CD4-positive, alpha-beta T cell (primary cell): ENCODE measurements at regions not wholly inside any gene's neighbourhood (a gene's known extent, or its start where the extent isn't known, plus 50 kb on each side); places are given as distances from the start of the nearest gene placed in this dataset.
"Not testable (repeated sequence)": the region's sequence is repeated elsewhere in the genome, so short reads cannot be mapped to it uniquely, and the experiment has no call there.

Experiments
- ATAC-seq: fragments of 200-7000 bp; cut with Tn5 transposase; one replicate; pipeline ENCODE4 v1.10.0; 2022; ENCODE audit warnings: mild to moderate bottlenecking; ENCODE audit not compliant: poor library complexity
- CTCF ChIA-PET: fragments of 350-600 bp; sonication (Branson Sonifier 250); formaldehyde crosslinking; loops from one replicate; lab custom pipeline; 2021; ENCODE audit warnings: antibody characterized with exemption, inconsistent platforms; lab: Charles Lee
- POLR2A ChIA-PET: fragments of 350-600 bp; sonication (Branson Sonifier 250); formaldehyde crosslinking; loops from one replicate; lab custom pipeline; 2021; ENCODE audit warnings: antibody characterized with exemption, inconsistent platforms; lab: Charles Lee
- DNase-seq, 14 experiments: peaks; one replicate each; pipeline ENCODE4 v3.0.0-alpha.2; 2013 to 2020; ENCODE audit warnings: mixed read lengths in 2 of 14
- H3K27ac ChIP-seq, 2 donors: one replicate each; pipeline versions ENCODE4 v1.5.1 to v1.7.0; 2013; ENCODE audit warnings: low read length in 2 of 2, low read depth in 1 of 2, mild to moderate bottlenecking in 1 of 2
- H3K27me3 ChIP-seq, 2 experiments: 1 replicate in 1 of 2; 2 replicates in 1 of 2; pipeline versions ENCODE4 v1.6.1 to v1.7.0; 2013; ENCODE audit warnings: low read length in 2 of 2, control low read depth in 1 of 2, mild to moderate bottlenecking in 1 of 2, moderate library complexity in 1 of 2; ENCODE audit not compliant: insufficient read depth in 2 of 2, control insufficient read depth in 1 of 2
- H3K36me3 ChIP-seq: one replicate; pipeline ENCODE4 v1.6.1; 2013; ENCODE audit warnings: low read length, control low read depth; ENCODE audit not compliant: insufficient read depth
- H3K4me1 ChIP-seq: one replicate; pipeline ENCODE4 v1.6.1; 2013; ENCODE audit warnings: low read length, control low read depth; ENCODE audit not compliant: insufficient read depth
- H3K4me3 ChIP-seq: one replicate; pipeline ENCODE4 v1.5.1; 2013; ENCODE audit warnings: mild to moderate bottlenecking, low read length, moderate library complexity
- H3K9me3 ChIP-seq, 2 experiments: 1 replicate in 1 of 2; 2 replicates in 1 of 2; pipeline versions ENCODE4 v1.6.1 to v1.7.0; 2013; ENCODE audit warnings: low read length in 2 of 2, mild to moderate bottlenecking in 2 of 2, control low read depth in 1 of 2, moderate library complexity in 1 of 2; ENCODE audit not compliant: control insufficient read depth in 1 of 2, insufficient read depth in 1 of 2
- H3K27ac Mint-ChIP-seq: one replicate; pipeline ENCODE4 v1.8.0; 2020; ENCODE audit warnings: mixed read lengths
- H3K27me3 Mint-ChIP-seq: one replicate; pipeline ENCODE4 v1.8.0; 2021; ENCODE audit warnings: mixed read lengths
- H3K36me3 Mint-ChIP-seq: one replicate; pipeline ENCODE4 v1.8.0; 2021; ENCODE audit warnings: low read depth, mixed read lengths
- H3K4me1 Mint-ChIP-seq: one replicate; pipeline ENCODE4 v1.8.0; 2021; ENCODE audit warnings: low read depth, mixed read lengths
- H3K4me3 Mint-ChIP-seq: one replicate; pipeline ENCODE4 v1.8.0; 2020; ENCODE audit warnings: mild to moderate bottlenecking, mixed read lengths
- H3K9me3 Mint-ChIP-seq: one replicate; pipeline ENCODE4 v1.8.0; 2020; ENCODE audit warnings: mixed read lengths
- intact Hi-C, 2 experiments: fragments of 100-400 bp; cut with DNase I in 1 of 2; cut with micrococcal nuclease in 1 of 2; formaldehyde crosslinking; loops; one replicate each; pipeline versions ENCODE4 v1.15.1 to v1.9.0; 2023 to 2025; cut with DNase I, micrococcal nuclease

DNA sequence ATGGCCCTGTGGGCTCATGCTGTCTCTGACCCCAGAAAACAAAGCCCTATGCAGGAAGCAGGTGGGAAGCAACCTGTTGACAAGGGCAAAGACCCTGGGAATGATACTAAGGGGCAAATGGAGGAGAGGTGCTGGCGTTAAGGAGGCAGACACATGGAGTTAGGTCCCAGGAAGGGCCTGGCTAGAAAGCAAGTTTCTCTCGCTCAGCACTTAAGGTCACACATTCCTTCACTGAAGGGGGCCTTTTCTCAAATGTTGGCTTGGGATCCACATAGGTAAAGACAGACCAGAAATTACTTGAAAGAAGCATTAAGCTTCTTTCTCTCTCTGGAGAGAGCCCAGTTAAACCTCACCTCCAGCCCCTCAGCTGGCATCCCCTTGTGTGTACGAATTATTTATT, 155.7 kb downstream of the ADRA2C start:
- ATAC-seq, H3K4me1 ChIP-seq, H3K9me3 Mint-ChIP-seq, H3K4me1 Mint-ChIP-seq, DNase-seq, H3K4me3 ChIP-seq, POLR2A ChIA-PET, H3K36me3 ChIP-seq, H3K4me3 Mint-ChIP-seq, H3K9me3 ChIP-seq, H3K36me3 Mint-ChIP-seq, H3K27ac Mint-ChIP-seq, intact Hi-C loops, CTCF ChIA-PET, H3K27ac ChIP-seq, H3K27me3 ChIP-seq: not testable (repeated sequence)
- peaks cover 18% of the 10 kb centered on the region for H3K27me3 Mint-ChIP-seq

DNA sequence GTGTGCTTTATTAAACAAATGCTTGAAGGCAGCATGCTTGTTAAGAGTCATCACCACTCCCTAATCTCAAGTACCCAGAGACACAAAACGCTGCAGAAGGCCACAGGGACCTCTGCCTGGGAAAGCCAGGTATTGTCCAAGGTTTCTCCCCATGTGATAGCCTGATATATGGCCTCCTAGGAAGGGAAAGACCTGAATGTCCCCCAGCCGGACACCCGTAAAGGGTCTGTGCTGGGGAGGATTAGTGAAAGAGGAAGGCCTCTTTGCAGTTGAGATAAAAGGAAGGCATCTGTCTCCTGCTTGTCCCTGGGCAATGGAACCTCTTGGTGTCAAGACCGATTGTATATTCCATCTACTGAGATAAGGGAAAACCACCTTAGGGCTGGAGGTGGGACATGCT, 159.7 kb downstream of the ADRA2C start:
- POLR2A ChIA-PET, H3K36me3 Mint-ChIP-seq, H3K27ac Mint-ChIP-seq, H3K4me1 Mint-ChIP-seq, ATAC-seq, H3K27ac ChIP-seq, H3K9me3 Mint-ChIP-seq, H3K27me3 ChIP-seq, CTCF ChIA-PET, H3K4me1 ChIP-seq, H3K9me3 ChIP-seq, H3K36me3 ChIP-seq, intact Hi-C loops, DNase-seq, H3K4me3 ChIP-seq, H3K4me3 Mint-ChIP-seq: not testable (repeated sequence)
- peaks cover 26% of the 10 kb centered on the region for H3K27me3 Mint-ChIP-seq

DNA sequence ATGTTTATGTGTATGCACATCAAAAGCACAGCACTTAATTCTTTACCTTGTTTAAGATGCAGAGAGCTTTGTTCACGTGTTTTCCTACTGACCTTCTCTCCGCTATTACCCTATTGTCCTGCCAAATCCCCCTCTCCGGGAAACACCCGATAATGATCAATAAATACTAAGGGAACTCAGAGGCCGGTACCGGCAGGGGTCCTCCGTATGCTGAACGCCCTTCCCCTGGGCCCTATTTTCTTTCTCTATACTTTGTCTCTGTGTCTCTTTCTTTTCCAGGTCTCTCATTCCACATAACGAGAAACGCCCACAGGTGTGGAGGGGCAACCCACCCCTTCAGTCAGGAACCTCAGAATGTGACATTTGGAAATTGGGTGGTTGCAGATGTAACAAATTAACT, 160.1 kb downstream of the ADRA2C start:
- CTCF ChIA-PET, DNase-seq, H3K36me3 Mint-ChIP-seq, H3K4me3 ChIP-seq, POLR2A ChIA-PET, ATAC-seq, H3K4me1 Mint-ChIP-seq, H3K27me3 ChIP-seq, H3K9me3 Mint-ChIP-seq, H3K4me1 ChIP-seq, H3K9me3 ChIP-seq, H3K27ac ChIP-seq, intact Hi-C loops, H3K27ac Mint-ChIP-seq, H3K36me3 ChIP-seq, H3K4me3 Mint-ChIP-seq: not testable (repeated sequence)
- peaks cover 26% of the 10 kb centered on the region for H3K27me3 Mint-ChIP-seq

DNA sequence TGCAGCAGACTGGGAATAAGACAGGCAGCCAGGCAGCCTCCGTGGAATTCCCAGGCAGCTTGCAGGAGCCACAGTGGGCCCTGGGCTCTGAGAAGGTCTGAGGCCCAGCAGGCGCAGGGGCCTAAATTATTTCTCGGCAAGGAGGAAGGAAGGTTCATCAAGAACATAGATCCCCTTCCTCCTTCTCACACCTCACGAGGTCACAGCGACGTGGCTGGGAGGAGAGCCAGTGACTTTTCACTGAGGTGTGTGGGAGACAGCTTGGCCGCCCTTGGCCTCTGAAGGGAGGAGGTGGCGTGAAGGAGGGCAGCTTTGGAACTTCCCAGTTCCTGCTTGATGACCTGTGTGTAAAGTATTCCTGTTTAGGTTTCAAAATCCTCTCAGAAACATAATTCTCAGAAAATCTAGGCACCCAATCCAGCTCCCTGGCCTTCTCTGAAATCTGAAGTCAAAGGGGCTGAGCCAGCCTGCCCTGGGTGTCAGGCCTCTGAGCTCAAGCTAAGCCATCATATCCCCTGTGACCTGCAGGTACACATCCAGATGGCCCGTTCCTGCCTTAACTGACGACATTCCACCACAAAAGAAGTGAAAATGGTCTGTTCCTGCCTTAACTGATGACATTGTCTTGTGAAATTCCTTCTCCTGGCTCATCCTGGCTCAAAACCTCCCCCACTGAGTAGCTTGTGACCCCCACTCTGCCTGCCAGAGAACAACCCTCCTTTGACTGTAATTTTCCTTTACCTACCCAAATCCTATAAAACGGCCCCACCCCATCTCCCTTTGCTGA, 161.0 kb downstream of the ADRA2C start:
- intact Hi-C loops, H3K4me1 Mint-ChIP-seq, H3K9me3 Mint-ChIP-seq: not testable (repeated sequence)

DNA sequence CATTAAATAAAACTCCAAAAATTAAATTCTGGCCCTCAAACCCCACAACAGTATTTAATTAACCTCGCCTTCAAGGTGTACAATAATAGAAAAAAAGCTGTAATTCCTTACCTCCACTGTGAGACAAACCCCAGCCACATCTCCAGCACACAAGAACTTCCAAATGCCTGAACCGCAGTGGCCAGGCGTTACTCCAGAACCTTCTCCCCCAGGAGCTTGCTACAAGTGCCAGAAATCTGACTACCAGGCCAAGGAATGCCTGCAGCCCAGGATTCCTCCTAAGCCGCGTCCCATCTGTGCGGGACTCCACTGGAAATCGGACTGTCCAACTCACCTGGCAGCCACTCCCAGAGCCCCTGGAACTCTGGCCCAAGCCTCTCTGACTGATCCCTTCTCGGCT, 163.2 kb downstream of the ADRA2C start:
- H3K27ac ChIP-seq, H3K4me3 Mint-ChIP-seq, H3K27me3 ChIP-seq, H3K9me3 Mint-ChIP-seq, H3K9me3 ChIP-seq, H3K4me1 Mint-ChIP-seq, H3K36me3 Mint-ChIP-seq, ATAC-seq, intact Hi-C loops, CTCF ChIA-PET, H3K27ac Mint-ChIP-seq, H3K4me1 ChIP-seq, H3K36me3 ChIP-seq, DNase-seq, H3K4me3 ChIP-seq, POLR2A ChIA-PET: not testable (repeated sequence)
- peaks cover 23% of the 10 kb centered on the region for H3K27me3 Mint-ChIP-seq

More for the DNA sequence above, 161.0 kb downstream of the ADRA2C start:
- ATAC-seq, DNase-seq, H3K4me3 ChIP-seq, H3K27me3 ChIP-seq, H3K36me3 ChIP-seq, H3K9me3 ChIP-seq, H3K27ac ChIP-seq, H3K4me3 Mint-ChIP-seq, H3K4me1 ChIP-seq, POLR2A ChIA-PET, H3K27ac Mint-ChIP-seq, CTCF ChIA-PET, H3K36me3 Mint-ChIP-seq: not testable (repeated sequence)
- peaks cover 23% of the 10 kb centered on the region for H3K27me3 Mint-ChIP-seq

DNA sequence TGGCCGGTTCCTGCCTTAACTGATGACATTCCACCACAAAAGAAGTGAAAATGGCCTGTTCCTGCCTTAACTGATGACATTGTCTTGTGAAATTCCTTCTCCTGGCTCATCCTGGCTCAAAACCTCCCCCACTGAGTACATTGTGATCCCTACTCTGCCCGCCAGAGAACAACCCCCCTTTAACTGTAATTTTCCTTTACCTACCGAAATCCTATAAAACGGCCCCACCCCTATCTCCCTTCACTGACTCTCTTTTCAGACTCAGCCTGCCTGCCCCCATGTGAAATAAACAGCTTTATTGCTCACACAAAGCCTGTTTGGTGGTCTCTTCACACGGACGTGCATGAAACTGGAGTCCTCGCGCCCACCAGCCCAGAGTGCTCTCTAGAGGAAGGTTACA, 166.5 kb downstream of the ADRA2C start:
- H3K4me1 ChIP-seq, H3K4me3 ChIP-seq, ATAC-seq, H3K4me3 Mint-ChIP-seq, H3K36me3 ChIP-seq, H3K27me3 ChIP-seq, H3K9me3 Mint-ChIP-seq, H3K27ac Mint-ChIP-seq, H3K9me3 ChIP-seq, CTCF ChIA-PET, H3K4me1 Mint-ChIP-seq, DNase-seq, POLR2A ChIA-PET, H3K36me3 Mint-ChIP-seq, intact Hi-C loops, H3K27ac ChIP-seq: not testable (repeated sequence)
- peaks cover 18% of the 10 kb centered on the region for H3K27me3 Mint-ChIP-seq

DNA sequence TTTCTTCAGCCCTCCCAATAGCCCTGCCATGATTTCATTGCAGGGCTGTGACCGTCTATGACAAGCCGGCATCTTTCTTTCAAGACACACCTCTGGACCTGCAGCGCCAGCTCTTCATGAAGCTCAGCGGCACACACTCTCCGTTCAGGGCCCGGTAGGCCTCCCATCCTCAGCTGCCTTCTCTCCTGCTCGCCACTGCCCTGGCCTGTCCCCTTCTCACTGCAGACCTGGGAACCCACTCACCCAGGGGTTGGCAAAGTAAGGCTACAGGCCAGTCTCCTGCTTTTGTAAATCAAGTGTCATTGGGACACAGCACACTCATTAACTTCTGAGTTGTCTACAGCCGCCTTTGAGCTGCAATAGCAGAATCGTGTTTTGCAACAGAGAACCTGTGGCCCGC, 169.2 kb downstream of the ADRA2C start:
- H3K27me3 ChIP-seq, ATAC-seq, H3K4me3 Mint-ChIP-seq, H3K27me3 Mint-ChIP-seq, DNase-seq, H3K36me3 ChIP-seq, H3K27ac Mint-ChIP-seq, H3K9me3 ChIP-seq, intact Hi-C loops, H3K4me3 ChIP-seq, H3K27ac ChIP-seq, H3K9me3 Mint-ChIP-seq, CTCF ChIA-PET, H3K36me3 Mint-ChIP-seq, H3K4me1 ChIP-seq, H3K4me1 Mint-ChIP-seq, POLR2A ChIA-PET: not testable (repeated sequence)
